Loucy (cell line): ENCODE measurements at regions not wholly inside any gene's neighbourhood (a gene's known extent, or its start where the extent isn't known, plus 50 kb on each side); places are given as distances from the start of the nearest gene placed in this dataset.

Source experiments
- H2AFZ ChIP-seq: fragments of 200-600 bp; sonication (generic); 2 replicates; pipeline ENCODE4 v1.6.0; 2016; ENCODE audit warnings: antibody characterized with exemption, mild to moderate bottlenecking, low read length, moderate library complexity
- H3F3A ChIP-seq: fragments of 200-600 bp; 2 replicates; pipeline ENCODE4 v1.6.0; 2016; ENCODE audit warnings: antibody characterized with exemption, low read depth, mild to moderate bottlenecking
- H3K27me3 ChIP-seq: fragments of 200-600 bp; sonication (generic); 2 replicates; pipeline ENCODE4 v1.6.1; 2014; ENCODE audit warnings: low read length, mild to moderate bottlenecking; ENCODE audit not compliant: insufficient read depth, poor library complexity, severe bottlenecking
- H3K36me3 ChIP-seq: fragments of 200-600 bp; sonication (generic); 2 replicates; pipeline ENCODE4 v1.6.1; 2016; ENCODE audit warnings: low read length; ENCODE audit not compliant: insufficient read depth
- H3K4me1 ChIP-seq: fragments of 200-600 bp; sonication (generic); 2 replicates; pipeline ENCODE4 v1.5.1; 2014; ENCODE audit warnings: low read length, mild to moderate bottlenecking; ENCODE audit not compliant: insufficient read depth, poor library complexity, severe bottlenecking
- H3K4me2 ChIP-seq: fragments of 200-600 bp; sonication (generic); 2 replicates; pipeline ENCODE4 v1.6.0; 2014; ENCODE audit warnings: antibody characterized with exemption, low read length, low read depth, mild to moderate bottlenecking; ENCODE audit not compliant: poor library complexity, severe bottlenecking
- H3K4me3 ChIP-seq: fragments of 200-600 bp; sonication (generic); 2 replicates; pipeline ENCODE4 v1.5.1; 2014; ENCODE audit warnings: low read length, mild to moderate bottlenecking, mixed read lengths; ENCODE audit not compliant: poor library complexity, severe bottlenecking
- H3K79me2 ChIP-seq: fragments of 200-600 bp; sonication (generic); 2 replicates; pipeline ENCODE4 v1.6.1; 2014; ENCODE audit warnings: low read length; ENCODE audit not compliant: insufficient read depth
- H3K9ac ChIP-seq: fragments of 200-600 bp; sonication (generic); 2 replicates; pipeline ENCODE4 v1.6.0; 2014; ENCODE audit warnings: mild to moderate bottlenecking, low read depth, low read length, moderate library complexity; ENCODE audit not compliant: poor library complexity, severe bottlenecking
- H3K9me2 ChIP-seq: fragments of 200-600 bp; sonication (generic); replicated peaks from 2 replicates; pipeline ENCODE4 v1.6.1; 2016; ENCODE audit warnings: low read depth, low read length, mixed read lengths
- H3K9me3 ChIP-seq: fragments of 200-600 bp; sonication (generic); 2 replicates; pipeline ENCODE4 v1.6.1; 2014; ENCODE audit warnings: mild to moderate bottlenecking, antibody characterized with exemption, low read length, low read depth; ENCODE audit not compliant: insufficient read depth
- H4K20me1 ChIP-seq: fragments of 200-600 bp; sonication (generic); 2 replicates; pipeline ENCODE4 v1.6.0; 2014; ENCODE audit warnings: antibody characterized with exemption, low read length, mild to moderate bottlenecking; ENCODE audit not compliant: insufficient read depth, poor library complexity, severe bottlenecking
- CTCF ChIP-seq: fragments of 200-600 bp; sonication (generic); conservative IDR thresholded peaks from 2 replicates; pipeline ENCODE4 v1.5.1; 2014; ENCODE audit warnings: mild to moderate bottlenecking, antibody characterized with exemption, low read length
- EZH2phosphoT487 ChIP-seq: fragments of 200-600 bp; IDR thresholded peaks from 2 replicates; pipeline ENCODE4 v1.6.1; 2018; ENCODE audit warnings: antibody characterized with exemption, mild to moderate bottlenecking, moderate library complexity, borderline replicate concordance

GRCh38 chr12:58809064-58809607, 111.2 kb downstream of the LRIG3 start:
- Histone ChIP-seq H3K9ac (no peak overlapping the region), H4K20me1 (no peaks in the 10 kb centered on the region), H3K4me2 (no peak overlapping the region), H3K4me1 (no peaks in the 10 kb centered on the region), H3K9me3 (no peaks in the 10 kb centered on the region), H3K79me2 (no peaks in the 10 kb centered on the region), H3K9me2 (no peaks in the 10 kb centered on the region), H3K4me3 (no peak overlapping the region), H3F3A (no peaks in the 10 kb centered on the region), H2AFZ (no peak overlapping the region), H3K27me3 (no peaks in the 10 kb centered on the region), H3K36me3 (no peaks in the 10 kb centered on the region)
- TF ChIP-seq CTCF (no peak), EZH2phosphoT487 (no peak)

DNA sequence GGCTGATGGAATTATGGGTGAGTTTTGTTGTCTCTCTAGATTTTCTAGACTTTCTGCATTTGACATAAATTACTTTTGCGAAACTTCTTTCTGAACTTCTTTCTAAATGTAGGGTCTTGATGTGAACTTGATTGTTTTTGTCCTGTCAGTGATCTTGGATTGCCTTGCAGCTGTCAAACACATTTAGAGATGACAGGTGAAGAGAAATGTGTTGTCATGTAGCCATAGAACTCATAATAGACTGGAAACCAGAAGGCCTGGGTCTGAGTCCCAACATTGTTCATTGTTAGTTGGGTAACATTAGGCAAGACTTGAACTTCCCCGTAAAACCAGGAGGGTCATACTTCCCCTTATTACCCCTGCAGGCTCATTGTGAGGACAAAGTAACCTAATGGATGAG, 109.0 kb downstream of the LRIG3 start:
- Histone ChIP-seq H3K4me2 (no peak overlapping the region), H3K4me1 (no peaks in the 10 kb centered on the region), H4K20me1 (no peaks in the 10 kb centered on the region), H3K36me3 (no peaks in the 10 kb centered on the region), H3K9me2 (no peaks in the 10 kb centered on the region), H3K27me3 (no peaks in the 10 kb centered on the region), H2AFZ (no peak overlapping the region), H3K9ac (no peak overlapping the region), H3F3A (no peaks in the 10 kb centered on the region), H3K4me3 (no peak overlapping the region), H3K9me3 (no peaks in the 10 kb centered on the region), H3K79me2 (no peaks in the 10 kb centered on the region)
- no peak for TF ChIP-seq CTCF
- TF ChIP-seq EZH2phosphoT487, result no peak

GRCh38 chr12:58812214-58812613, 108.1 kb downstream of the LRIG3 start:
- H3K9me3 ChIP-seq, result no peaks in the 10 kb centered on the region
- H4K20me1 ChIP-seq, result no peaks in the 10 kb centered on the region
- no peak overlapping the region for H3K4me2 ChIP-seq
- H3F3A ChIP-seq, result no peaks in the 10 kb centered on the region
- no peaks in the 10 kb centered on the region for H3K4me1 ChIP-seq
- no peaks in the 10 kb centered on the region for H3K9me2 ChIP-seq
- H2AFZ ChIP-seq, result no peak overlapping the region
- H3K4me3 ChIP-seq, result no peak overlapping the region
- no peak overlapping the region for H3K9ac ChIP-seq
- TF ChIP-seq CTCF (no peak), EZH2phosphoT487 (no peak)
- H3K79me2 ChIP-seq, result no peaks in the 10 kb centered on the region
- no peaks in the 10 kb centered on the region for H3K36me3 ChIP-seq
- H3K27me3 ChIP-seq, result no peaks in the 10 kb centered on the region
